ENCODE measurements at regions not wholly inside any gene's neighbourhood (a gene's known extent, or its start where the extent isn't known, plus 50 kb on each side); places are given as distances from the start of the nearest gene placed in this dataset.

GRCh38 chr1:22368125-22368524 lies 83.5 kb upstream of the ZBTB40 start:
- H2AFZ ChIP-seq (replicated peaks): no peak overlapping the region
- no peak overlapping the region for H3K27ac ChIP-seq
- H3K27ac Mint-ChIP-seq: no peak overlapping the region
- H3F3A ChIP-seq (ENCODE audit: low read depth): no peaks in the 10 kb centered on the region
- no peaks in the 10 kb centered on the region for H3K36me3 ChIP-seq
- H3K27me3 Mint-ChIP-seq (ENCODE audit: insufficient read depth, low read depth): peaks cover 8% of the 10 kb centered on the region
- DNase-seq (ENCODE audit: low spot score): no peak
- H3K4me1 Mint-ChIP-seq: peaks cover 41% of the 10 kb centered on the region
- H3K4me3 Mint-ChIP-seq: no peak overlapping the region
- peaks cover 20% of the 10 kb centered on the region for H3K27me3 ChIP-seq
- no peak overlapping the region for H3K4me2 ChIP-seq
- no peaks in the 10 kb centered on the region for H3K4me1 ChIP-seq
- TF ChIP-seq CTCF (IDR thresholded peaks at IDR 0.05): no peak
- no peak for TF ChIP-seq EZH2 (IDR thresholded peaks at IDR 0.05)
- no peaks in the 10 kb centered on the region for H3K36me3 Mint-ChIP-seq
- H3K9ac ChIP-seq: no peak overlapping the region
- peaks cover under 1% of the 10 kb centered on the region for H3K9me3 Mint-ChIP-seq
- H4K20me1 ChIP-seq (ENCODE audit: low read depth): no peaks in the 10 kb centered on the region
- H3K9me3 ChIP-seq (ENCODE audit: low read depth): no peaks in the 10 kb centered on the region
- H3K4me3 ChIP-seq: no peak overlapping the region
- no peaks in the 10 kb centered on the region for H3K79me2 ChIP-seq (ENCODE audit: low read depth)

- Histone ChIP-seq H3K79me2 (ENCODE audit: low read depth) (no peaks in the 10 kb centered on the region), H4K20me1 (ENCODE audit: low read depth) (no peaks in the 10 kb centered on the region), H3K27ac (no peak overlapping the region), H3K27me3 (peaks cover 20% of the 10 kb centered on the region), H3K4me1 (no peaks in the 10 kb centered on the region), H3K4me2 (no peak overlapping the region), H3K36me3 (no peaks in the 10 kb centered on the region), H3K4me3 (no peak overlapping the region), H2AFZ (replicated peaks) (no peak overlapping the region), H3K9ac (no peak overlapping the region), H3K9me3 (ENCODE audit: low read depth) (no peaks in the 10 kb centered on the region), H3F3A (ENCODE audit: low read depth) (no peaks in the 10 kb centered on the region)
- Mint-ChIP-seq H3K4me1 (peaks cover 32% of the 10 kb centered on the region), H3K4me3 (no peak overlapping the region), H3K27me3 (ENCODE audit: insufficient read depth, low read depth) (peaks cover 8% of the 10 kb centered on the region), H3K36me3 (no peaks in the 10 kb centered on the region), H3K9me3 (peaks cover 2% of the 10 kb centered on the region), H3K27ac (no peak overlapping the region)
- DNase-seq (ENCODE audit: low spot score): no peak
- TF ChIP-seq CTCF (IDR thresholded peaks at IDR 0.05): no peak
- no peak for TF ChIP-seq EZH2 (IDR thresholded peaks at IDR 0.05)
- TF ChIP-seq EZH2phosphoT487 (IDR thresholded peaks at IDR 0.05): no peak
Measured at GRCh38 chr1:22369294-22370189, 82.1 kb upstream of the ZBTB40 start.

- peaks cover 20% of the 10 kb centered on the region for H3K27me3 ChIP-seq
- DNase-seq (ENCODE audit: low spot score): no peak
- no peaks in the 10 kb centered on the region for H3K4me1 ChIP-seq
Measured at GRCh38 chr1:22370190-22370498, 81.5 kb upstream of the ZBTB40 start.

More at GRCh38 chr1:22370190-22370498, 81.5 kb upstream of the ZBTB40 start:
- Mint-ChIP-seq H3K9me3 (peaks cover 2% of the 10 kb centered on the region), H3K4me3 (no peak overlapping the region), H3K27ac (no peak overlapping the region), H3K27me3 (ENCODE audit: insufficient read depth, low read depth) (peaks cover 8% of the 10 kb centered on the region), H3K36me3 (no peaks in the 10 kb centered on the region), H3K4me1 (peaks cover 27% of the 10 kb centered on the region)
- H2AFZ ChIP-seq (replicated peaks): no peak overlapping the region
- no peak overlapping the region for H3K27ac ChIP-seq
- no peaks in the 10 kb centered on the region for H3K79me2 ChIP-seq (ENCODE audit: low read depth)
- no peak overlapping the region for H3K4me3 ChIP-seq
- H3F3A ChIP-seq (ENCODE audit: low read depth): no peaks in the 10 kb centered on the region
- no peaks in the 10 kb centered on the region for H4K20me1 ChIP-seq (ENCODE audit: low read depth)
- no peak overlapping the region for H3K4me2 ChIP-seq
- no peaks in the 10 kb centered on the region for H3K9me3 ChIP-seq (ENCODE audit: low read depth)
- no peak overlapping the region for H3K9ac ChIP-seq
- TF ChIP-seq EZH2 (IDR thresholded peaks at IDR 0.05) (no peak), CTCF (IDR thresholded peaks at IDR 0.05) (no peak), EZH2phosphoT487 (IDR thresholded peaks at IDR 0.05) (no peak)
- H3K36me3 ChIP-seq: no peaks in the 10 kb centered on the region

All from neural progenitor cell (in vitro differentiated cells).